Loucy (cell line): ENCODE measurements at regions not wholly inside any gene's neighbourhood (a gene's known extent, or its start where the extent isn't known, plus 50 kb on each side); places are given as distances from the start of the nearest gene placed in this dataset.

Source experiments
- CTCF ChIP-seq: fragments of 200-600 bp; sonication (generic); conservative IDR thresholded peaks from 2 replicates; pipeline ENCODE4 v1.5.1; 2014; ENCODE audit warnings: mild to moderate bottlenecking, antibody characterized with exemption, low read length
- EZH2phosphoT487 ChIP-seq: fragments of 200-600 bp; IDR thresholded peaks from 2 replicates; pipeline ENCODE4 v1.6.1; 2018; ENCODE audit warnings: antibody characterized with exemption, mild to moderate bottlenecking, moderate library complexity, borderline replicate concordance

GRCh38 chr2:145184741-145185651 is 665.1 kb upstream of the ZEB2 start:
- TF ChIP-seq CTCF (no peak), EZH2phosphoT487 (no peak)
